ENCODE measurements at regions not wholly inside any gene's neighbourhood (a gene's known extent, or its start where the extent isn't known, plus 50 kb on each side); places are given as distances from the start of the nearest gene placed in this dataset.

DNA sequence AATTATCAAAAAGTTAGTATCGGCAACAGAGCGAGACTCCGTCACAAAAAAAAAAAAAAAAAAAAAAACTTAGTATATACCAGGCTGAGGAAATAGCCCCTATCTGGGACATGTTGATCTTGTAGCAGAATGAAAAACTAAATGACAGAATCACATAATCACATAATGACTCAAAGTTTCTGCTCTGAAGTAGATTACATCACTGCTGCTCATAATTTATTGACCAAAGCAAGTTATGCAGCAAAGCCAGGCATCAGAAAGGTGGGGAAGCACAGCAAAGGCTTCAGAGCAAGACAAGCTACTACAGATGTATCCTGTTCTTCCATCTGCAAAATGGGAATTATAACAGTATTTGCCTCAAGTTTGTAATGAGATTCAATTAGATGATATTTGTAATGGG, 68.1 kb downstream of the BOD1L2 start:
- Histone ChIP-seq H3K27me3 (no peaks in the 10 kb centered on the region), H3K36me3 (replicated peaks in 1 of 2; ENCODE audit: insufficient read depth in 1 of 2, low read depth in 2 of 2) (no peaks in the 10 kb centered on the region), H3K27ac (no peak overlapping the region), H3K4me3 (no peak overlapping the region), H3K9me3 (no peaks in the 10 kb centered on the region), H3K4me1 (peaks cover 10% of the 10 kb centered on the region)
- DNase-seq, result no peak
- no peak for TF ChIP-seq POLR2A (IDR thresholded peaks at IDR 0.05)
- TF ChIP-seq, protein P1, sequence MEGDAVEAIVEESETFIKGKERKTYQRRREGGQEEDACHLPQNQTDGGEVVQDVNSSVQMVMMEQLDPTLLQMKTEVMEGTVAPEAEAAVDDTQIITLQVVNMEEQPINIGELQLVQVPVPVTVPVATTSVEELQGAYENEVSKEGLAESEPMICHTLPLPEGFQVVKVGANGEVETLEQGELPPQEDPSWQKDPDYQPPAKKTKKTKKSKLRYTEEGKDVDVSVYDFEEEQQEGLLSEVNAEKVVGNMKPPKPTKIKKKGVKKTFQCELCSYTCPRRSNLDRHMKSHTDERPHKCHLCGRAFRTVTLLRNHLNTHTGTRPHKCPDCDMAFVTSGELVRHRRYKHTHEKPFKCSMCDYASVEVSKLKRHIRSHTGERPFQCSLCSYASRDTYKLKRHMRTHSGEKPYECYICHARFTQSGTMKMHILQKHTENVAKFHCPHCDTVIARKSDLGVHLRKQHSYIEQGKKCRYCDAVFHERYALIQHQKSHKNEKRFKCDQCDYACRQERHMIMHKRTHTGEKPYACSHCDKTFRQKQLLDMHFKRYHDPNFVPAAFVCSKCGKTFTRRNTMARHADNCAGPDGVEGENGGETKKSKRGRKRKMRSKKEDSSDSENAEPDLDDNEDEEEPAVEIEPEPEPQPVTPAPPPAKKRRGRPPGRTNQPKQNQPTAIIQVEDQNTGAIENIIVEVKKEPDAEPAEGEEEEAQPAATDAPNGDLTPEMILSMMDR (IDR thresholded peaks at IDR 0.05), result no peak
- intact Hi-C loops (cut with DNase I), result no loop called here
- no peak for ATAC-seq
- WGBS, 2 donors, result 87 to 93% methylated on average over 3 of the region's 3 CpGs

DNA sequence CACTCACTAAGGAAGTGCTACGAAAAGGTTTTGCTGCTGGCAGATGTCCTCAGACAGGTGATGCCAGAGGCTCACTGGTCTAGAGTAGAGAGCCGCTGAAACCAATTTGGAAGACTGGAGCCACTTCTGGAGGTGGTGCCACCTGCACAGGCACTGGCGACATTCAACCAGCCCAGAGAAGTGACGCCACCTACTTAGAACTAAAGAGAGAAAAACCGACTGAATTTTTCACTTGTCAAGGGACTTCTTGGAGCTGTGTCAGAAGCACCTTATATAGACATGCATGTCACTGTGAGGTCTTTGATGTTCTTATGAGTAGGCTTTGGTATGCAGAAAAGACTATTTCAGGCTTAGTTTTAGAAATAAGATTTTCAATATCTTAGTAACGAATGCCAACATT, 71.4 kb downstream of the BOD1L2 start:
- no peak for ATAC-seq
- Histone ChIP-seq H3K4me1 (no peaks in the 10 kb centered on the region), H3K27me3 (no peaks in the 10 kb centered on the region), H3K4me3 (no peak overlapping the region), H3K9me3 (no peaks in the 10 kb centered on the region), H3K27ac (no peak overlapping the region), H3K36me3 (replicated peaks in 1 of 2; ENCODE audit: insufficient read depth in 1 of 2, low read depth in 2 of 2) (no peaks in the 10 kb centered on the region)
- TF ChIP-seq POLR2A (IDR thresholded peaks at IDR 0.05), result no peak
- TF ChIP-seq, protein P1 (IDR thresholded peaks at IDR 0.05), result no peak
- intact Hi-C loops (cut with DNase I), result no loop called here
- no peak for DNase-seq
- WGBS, 2 donors, result 76 to 78% methylated on average over 6 of the region's 6 CpGs

DNA sequence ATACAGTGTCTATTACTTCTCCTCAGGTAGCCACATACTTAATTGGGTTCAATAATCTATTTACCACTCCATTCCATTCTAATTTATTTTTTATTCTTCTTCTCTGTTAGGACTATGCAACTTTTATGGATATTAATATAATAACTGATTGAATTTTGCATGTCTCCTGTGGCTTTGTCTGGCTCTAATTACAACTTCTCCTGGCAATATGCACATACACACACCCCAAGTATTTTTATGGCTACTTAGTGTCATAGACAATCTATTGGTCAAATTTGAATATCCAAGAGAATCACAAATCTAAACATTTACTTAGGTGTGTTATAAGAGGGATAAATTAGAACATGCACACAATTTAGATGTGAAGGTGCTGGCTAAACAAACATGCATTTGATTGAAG, 73.1 kb downstream of the BOD1L2 start:
- no peaks in the 10 kb centered on the region for H3K27me3 ChIP-seq
- peaks cover 5% of the 10 kb centered on the region for H3K4me1 ChIP-seq
- H3K4me3 ChIP-seq, result no peak overlapping the region
- no peak for DNase-seq
- TF ChIP-seq, protein P1 (IDR thresholded peaks at IDR 0.05), result no peak
- TF ChIP-seq POLR2A (IDR thresholded peaks at IDR 0.05), result no peak
- H3K27ac ChIP-seq, result no peak overlapping the region
- no peak for ATAC-seq
- H3K36me3 ChIP-seq (replicated peaks in 1 of 2; ENCODE audit: insufficient read depth in 1 of 2, low read depth in 2 of 2), result no peaks in the 10 kb centered on the region
- no peaks in the 10 kb centered on the region for H3K9me3 ChIP-seq
- intact Hi-C loops (cut with DNase I), result no loop called here

DNA sequence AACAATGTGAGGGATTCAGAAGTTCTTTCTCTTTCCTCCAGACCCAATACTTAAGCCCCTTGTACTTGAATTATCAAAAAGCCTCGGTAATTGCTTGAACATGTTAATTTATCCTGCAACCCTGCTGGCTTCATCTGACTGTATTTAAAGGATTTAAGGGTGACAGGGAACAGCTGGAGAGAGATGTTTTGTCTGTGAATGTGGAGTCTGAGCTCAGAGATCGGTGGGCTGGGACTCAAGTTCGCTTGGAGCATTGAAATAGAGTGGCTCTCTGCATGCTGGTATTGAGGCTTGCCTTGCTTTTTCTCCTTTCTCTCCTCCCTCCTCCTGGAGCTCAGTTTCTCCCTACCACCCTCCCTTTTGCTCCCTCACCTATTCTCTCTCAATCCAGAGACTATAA, 73.6 kb downstream of the BOD1L2 start:
- Histone ChIP-seq H3K9me3 (no peaks in the 10 kb centered on the region), H3K27me3 (no peaks in the 10 kb centered on the region), H3K36me3 (replicated peaks in 1 of 2; ENCODE audit: insufficient read depth in 1 of 2, low read depth in 2 of 2) (no peaks in the 10 kb centered on the region), H3K4me3 (no peak overlapping the region), H3K4me1 (peaks cover 5% of the 10 kb centered on the region), H3K27ac (no peak overlapping the region)
- DNase-seq (no peak), ATAC-seq (no peak)
- no peak for TF ChIP-seq POLR2A (IDR thresholded peaks at IDR 0.05)
- TF ChIP-seq, protein P1 (IDR thresholded peaks at IDR 0.05), result no peak
- intact Hi-C loops (cut with DNase I), result no loop called here
- WGBS, 2 donors, result 26 to 39% methylated on average over 3 of the region's 3 CpGs

DNA sequence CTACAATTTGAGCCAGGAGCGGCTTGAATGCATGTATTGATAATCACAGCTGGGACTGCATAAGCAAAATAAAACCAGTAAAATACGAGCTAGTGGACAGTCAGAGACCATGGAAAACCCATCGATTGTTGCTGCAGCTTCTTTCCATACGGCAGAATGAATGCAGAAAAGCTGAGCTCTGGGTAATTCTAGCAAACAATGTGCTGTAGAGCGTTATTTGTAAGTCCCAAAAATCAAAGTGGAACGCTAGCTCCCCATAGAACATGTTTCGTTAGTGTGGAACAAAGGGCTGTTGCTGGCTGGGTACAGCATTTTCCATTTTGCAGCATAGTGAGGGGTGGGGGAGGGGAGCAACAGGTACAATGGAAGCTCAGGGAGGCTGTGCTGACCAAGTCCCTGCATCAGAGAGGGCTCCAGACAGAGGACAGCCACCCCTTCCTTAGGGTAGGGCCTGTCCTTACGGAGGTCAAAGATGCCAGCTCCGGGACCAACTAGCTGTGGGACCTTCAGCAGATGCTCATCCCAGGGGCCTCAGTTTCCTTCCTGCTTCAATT, 74.1 kb downstream of the BOD1L2 start:
- H3K27me3 ChIP-seq, result no peaks in the 10 kb centered on the region
- no peak for ATAC-seq
- intact Hi-C loops (cut with DNase I), result no loop called here
- 65 to 66% methylated on average over 9 of the region's 9 CpGs for WGBS, 2 donors
- no peaks in the 10 kb centered on the region for H3K9me3 ChIP-seq
- no peaks in the 10 kb centered on the region for H3K36me3 ChIP-seq (replicated peaks in 1 of 2; ENCODE audit: insufficient read depth in 1 of 2, low read depth in 2 of 2)
- H3K4me3 ChIP-seq, result no peak overlapping the region
- TF ChIP-seq, protein P1 (IDR thresholded peaks at IDR 0.05), result no peak
- no peak for TF ChIP-seq POLR2A (IDR thresholded peaks at IDR 0.05)
- H3K4me1 ChIP-seq, result peaks cover 5% of the 10 kb centered on the region
- DNase-seq, result no peak
- H3K27ac ChIP-seq, result no peak overlapping the region

Measured in body of pancreas (tissue), 4 donors.